Endothelial cell of umbilical vein (primary cell): ENCODE measurements at regions not wholly inside any gene's neighbourhood (a gene's known extent, or its start where the extent isn't known, plus 50 kb on each side); places are given as distances from the start of the nearest gene placed in this dataset.

ENCODE experiments used
- BruUV-seq: library from RNA; stranded (reverse); fragments of 400-500 nt; replicated peaks from 2 replicates; lab custom pipeline; 2021; lab: Mats Ljungman, UMichigan
- CTCF ChIA-PET: fragments of 300-600, 350-600 bp; sonication (Branson Sonifier 250); formaldehyde crosslinking; loops from one replicate; lab custom pipeline; 2021; ENCODE audit warnings: antibody characterized with exemption, inconsistent platforms; lab: Charles Lee
- POLR2A ChIA-PET: fragments of 300-600, 350-600 bp; sonication (Branson Sonifier 250); formaldehyde crosslinking; loops from one replicate; lab custom pipeline; 2021; ENCODE audit warnings: antibody characterized with exemption, inconsistent platforms; lab: Charles Lee
- DNase-seq: peaks from one replicate; pipeline ENCODE4 v3.0.0-alpha.2; 2011; ENCODE audit warnings: low read depth, low spot score
- FAIRE-seq: peaks from 2 replicates; lab custom pipeline; 2011; peaks lifted over from hg19 to GRCh38; lab: Jason Lieb, UNC
- H2AFZ ChIP-seq: 2 replicates; pipeline ENCODE4 v1.6.0; 2012; ENCODE audit warnings: low read depth, low read length, control low read depth, inconsistent platforms
- H3K27ac ChIP-seq: 2 replicates; pipeline ENCODE4 v1.5.1; 2011; ENCODE audit warnings: low read depth, mild to moderate bottlenecking, control low read depth, low read length, moderate library complexity; ENCODE audit not compliant: insufficient read depth
- H3K27me3 ChIP-seq, 2 experiments: 2 replicates each; pipeline versions ENCODE4 v1.6.0 to v1.6.1; 2011; ENCODE audit warnings: low read length in 2 of 2, mixed read lengths in 1 of 2; ENCODE audit not compliant: control insufficient read depth in 2 of 2, insufficient read depth in 2 of 2
- H3K36me3 ChIP-seq, 2 experiments: 2 replicates in 1 of 2; 3 replicates in 1 of 2; pipeline ENCODE4 v1.5.1; 2011; ENCODE audit warnings: low read length in 2 of 2, mild to moderate bottlenecking in 1 of 2, moderate library complexity in 1 of 2; ENCODE audit not compliant: control insufficient read depth in 2 of 2, insufficient read depth in 2 of 2; ENCODE audit errors: extremely low read depth in 1 of 2
- H3K4me1 ChIP-seq: 3 replicates; pipeline ENCODE4 v1.5.1; 2011; ENCODE audit warnings: mild to moderate bottlenecking, low read length; ENCODE audit not compliant: control insufficient read depth, insufficient read depth; ENCODE audit errors: extremely low read depth
- H3K4me2 ChIP-seq: 2 replicates; pipeline ENCODE4 v1.6.1; 2011; ENCODE audit warnings: low read length, control low read depth, mixed read lengths; ENCODE audit not compliant: insufficient read depth
- H3K4me3 ChIP-seq, 3 experiments: fragments of 200-600 bp in 1 of 3; sonication (generic), shearing (Covaris generic) in 1 of 3; replicated peaks in 1 of 3; 2 replicates each; pipeline ENCODE4 v1.5.1; 2011 to 2016; ENCODE audit warnings: control low read depth in 3 of 3, low read length in 3 of 3, mild to moderate bottlenecking in 2 of 3, inconsistent platforms in 1 of 3, low read depth in 1 of 3, moderate library complexity in 1 of 3; ENCODE audit not compliant: insufficient read depth in 1 of 3
- H3K79me2 ChIP-seq: 2 replicates; pipeline ENCODE4 v1.6.0; 2012; ENCODE audit warnings: low read length, inconsistent platforms; ENCODE audit not compliant: control insufficient read depth, insufficient read depth
- H3K9ac ChIP-seq: replicated peaks from 2 replicates; pipeline ENCODE3; 2011; ENCODE audit warnings: low read length, control low read depth; ENCODE audit not compliant: insufficient read depth; ENCODE audit errors: extremely low read depth
- H3K9me1 ChIP-seq: replicated peaks from 3 replicates; pipeline ENCODE4 v1.6.0; 2011; ENCODE audit warnings: mild to moderate bottlenecking, low read length; ENCODE audit not compliant: control insufficient read depth, insufficient read depth; ENCODE audit errors: extremely low read depth
- H3K9me3 ChIP-seq: replicated peaks from 2 replicates; pipeline ENCODE4 v1.5.1; 2012; ENCODE audit warnings: low read length, inconsistent platforms; ENCODE audit not compliant: control insufficient read depth, insufficient read depth
- H4K20me1 ChIP-seq: replicated peaks from 2 replicates; pipeline ENCODE3; 2011; ENCODE audit warnings: mild to moderate bottlenecking, low read length; ENCODE audit not compliant: control insufficient read depth, insufficient read depth; ENCODE audit errors: extremely low read depth
- EZH2 ChIP-seq: IDR thresholded peaks from 2 replicates; pipeline ENCODE4 v1.6.1; 2012; ENCODE audit warnings: borderline replicate concordance, low read depth, mild to moderate bottlenecking, moderate library complexity, low read length, inconsistent platforms; ENCODE audit not compliant: severe bottlenecking
- FOS ChIP-seq: IDR thresholded peaks from 2 replicates; pipeline ENCODE4 v1.6.1; 2011; ENCODE audit warnings: mild to moderate bottlenecking, low read length, moderate library complexity, borderline replicate concordance; ENCODE audit not compliant: insufficient read depth
- GATA2 ChIP-seq: IDR thresholded peaks from 2 replicates; pipeline ENCODE4 v1.7.0; 2011; ENCODE audit warnings: low read depth, mild to moderate bottlenecking, moderate library complexity, mixed read lengths, low read length; ENCODE audit not compliant: insufficient read length, insufficient read depth
- JUN ChIP-seq: IDR thresholded peaks from 2 replicates; pipeline ENCODE4 v1.6.1; 2011; ENCODE audit warnings: borderline replicate concordance, low read depth; ENCODE audit not compliant: insufficient read length, insufficient read depth
- MYC ChIP-seq: IDR thresholded peaks from one replicate; pipeline ENCODE4 v1.6.1; 2011; ENCODE audit warnings: mild to moderate bottlenecking, low read depth, low read length
- POLR2A ChIP-seq: IDR thresholded peaks from 2 replicates; pipeline ENCODE4 v1.6.1; 2012; ENCODE audit warnings: low read depth, mild to moderate bottlenecking, control low read depth, low read length
- POLR2AphosphoS5 ChIP-seq: IDR thresholded peaks from 2 replicates; pipeline ENCODE4 v1.6.1; 2012; ENCODE audit warnings: low read depth, mild to moderate bottlenecking, control low read depth, low read length, moderate library complexity; ENCODE audit not compliant: insufficient read depth
- dilution Hi-C: fragments of 300-500 bp; cut with MboI; formaldehyde crosslinking; loops from one replicate; pipeline ENCODE4 v1.15.0; 2019; ENCODE audit warnings: low sequenced_read_pairs; ENCODE audit not compliant: extremely low pct_ligation_motif_present
- intact Hi-C: fragments of 100-400 bp; cut with micrococcal nuclease; formaldehyde crosslinking; loops from one replicate; pipeline ENCODE4 v1.10.0; 2022
- TF ChIP-seq, protein P1 (sequence below), 2 donors: IDR thresholded peaks; 1 replicate in 1 of 2; 2 replicates in 1 of 2; pipeline ENCODE4 v1.5.1; 2011; ENCODE audit warnings: low read length in 2 of 2, mild to moderate bottlenecking in 2 of 2, moderate library complexity in 2 of 2, control low read depth in 1 of 2, inconsistent platforms in 1 of 2, low read depth in 1 of 2; ENCODE audit not compliant: insufficient read depth in 1 of 2; ENCODE audit errors: extremely low read depth in 1 of 2
- TF ChIP-seq, protein P2 (sequence below): IDR thresholded peaks from 2 replicates; pipeline ENCODE4 v1.6.1; 2011; ENCODE audit not compliant: insufficient read depth, insufficient read length

DNA sequence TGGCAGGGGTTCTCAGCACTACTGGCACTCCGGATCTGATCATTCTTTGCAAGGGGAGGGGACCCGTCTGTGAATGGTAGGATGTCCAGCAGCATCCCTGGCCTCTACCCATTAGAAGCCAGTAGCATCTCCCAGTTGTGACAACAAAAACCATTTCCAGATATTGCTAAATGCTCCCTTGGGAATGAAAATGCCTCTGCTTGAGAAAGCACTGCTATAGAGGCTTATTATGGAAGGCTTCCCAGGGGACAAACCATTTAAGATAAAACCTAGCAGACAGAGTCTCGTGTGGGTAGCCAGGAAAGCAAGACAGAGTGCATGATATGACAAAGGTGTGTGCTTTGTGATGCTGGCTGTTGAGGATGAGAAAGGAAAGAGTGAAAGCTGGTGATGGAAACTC lies 273.7 kb downstream of the TMX3 start:
- ChIA-PET POLR2A (no interaction called here), CTCF (no interaction called here)
- no peak for DNase-seq
- Histone ChIP-seq H3K4me3 (no peak overlapping the region), H3K9me3 (no peaks in the 10 kb centered on the region), H3K4me2 (no peak overlapping the region), H3K27ac (no peak overlapping the region), H4K20me1 (no peaks in the 10 kb centered on the region), H3K9ac (no peak overlapping the region), H3K36me3 (no peaks in the 10 kb centered on the region), H3K4me1 (no peaks in the 10 kb centered on the region), H3K9me1 (no peaks in the 10 kb centered on the region), H3K27me3 (no peaks in the 10 kb centered on the region), H3K79me2 (no peaks in the 10 kb centered on the region), H2AFZ (no peak overlapping the region)
- TF ChIP-seq JUN = no peak
- BruUV-seq = no TSS peak
- FAIRE-seq = no peak
- dilution Hi-C loops = no loop called here
- intact Hi-C loops = no loop called here

DNA sequence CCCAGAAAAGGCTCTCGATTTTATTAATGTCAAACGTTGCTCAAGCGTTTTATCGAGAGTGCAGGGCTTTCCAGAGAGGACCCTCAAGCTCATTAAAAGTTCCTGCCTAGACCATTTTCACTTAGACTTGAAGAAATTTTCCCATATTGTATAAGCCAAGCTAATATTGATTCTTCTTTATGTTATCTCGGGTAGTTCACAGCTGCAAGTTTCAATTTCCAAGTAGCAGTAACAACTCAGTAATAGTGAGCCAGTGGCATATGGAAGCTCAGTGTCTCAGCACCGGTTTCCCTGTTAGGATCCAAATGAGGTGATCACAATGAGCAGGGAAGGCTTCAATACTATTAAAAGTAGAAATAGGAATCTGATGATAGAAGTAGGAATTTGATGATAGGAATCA lies 274.5 kb downstream of the TMX3 start:
- Histone ChIP-seq H3K9me1 (no peaks in the 10 kb centered on the region), H3K4me1 (no peaks in the 10 kb centered on the region), H3K79me2 (no peaks in the 10 kb centered on the region), H3K4me3 (no peak overlapping the region), H3K36me3 (no peaks in the 10 kb centered on the region), H3K4me2 (no peak overlapping the region), H3K9ac (no peak overlapping the region), H4K20me1 (no peaks in the 10 kb centered on the region), H3K9me3 (no peaks in the 10 kb centered on the region), H2AFZ (no peak overlapping the region), H3K27ac (no peak overlapping the region), H3K27me3 (no peaks in the 10 kb centered on the region)
- POLR2A ChIA-PET = no interaction called here
- CTCF ChIA-PET = no interaction called here
- no peak for TF ChIP-seq MYC
- no peak for TF ChIP-seq FOS
- TF ChIP-seq, protein P1, sequence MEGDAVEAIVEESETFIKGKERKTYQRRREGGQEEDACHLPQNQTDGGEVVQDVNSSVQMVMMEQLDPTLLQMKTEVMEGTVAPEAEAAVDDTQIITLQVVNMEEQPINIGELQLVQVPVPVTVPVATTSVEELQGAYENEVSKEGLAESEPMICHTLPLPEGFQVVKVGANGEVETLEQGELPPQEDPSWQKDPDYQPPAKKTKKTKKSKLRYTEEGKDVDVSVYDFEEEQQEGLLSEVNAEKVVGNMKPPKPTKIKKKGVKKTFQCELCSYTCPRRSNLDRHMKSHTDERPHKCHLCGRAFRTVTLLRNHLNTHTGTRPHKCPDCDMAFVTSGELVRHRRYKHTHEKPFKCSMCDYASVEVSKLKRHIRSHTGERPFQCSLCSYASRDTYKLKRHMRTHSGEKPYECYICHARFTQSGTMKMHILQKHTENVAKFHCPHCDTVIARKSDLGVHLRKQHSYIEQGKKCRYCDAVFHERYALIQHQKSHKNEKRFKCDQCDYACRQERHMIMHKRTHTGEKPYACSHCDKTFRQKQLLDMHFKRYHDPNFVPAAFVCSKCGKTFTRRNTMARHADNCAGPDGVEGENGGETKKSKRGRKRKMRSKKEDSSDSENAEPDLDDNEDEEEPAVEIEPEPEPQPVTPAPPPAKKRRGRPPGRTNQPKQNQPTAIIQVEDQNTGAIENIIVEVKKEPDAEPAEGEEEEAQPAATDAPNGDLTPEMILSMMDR (IDR thresholded peaks at IDR 0.05; ENCODE audit: extremely low read depth in 1 of 2, insufficient read depth in 1 of 2, low read depth in 1 of 2, low read length in 2 of 2) = no peak
- no peak for TF ChIP-seq POLR2A
- no peak for TF ChIP-seq JUN
- no peak for TF ChIP-seq GATA2
- TF ChIP-seq EZH2 = no peak
- no peak for TF ChIP-seq POLR2AphosphoS5
- TF ChIP-seq, protein P2, sequence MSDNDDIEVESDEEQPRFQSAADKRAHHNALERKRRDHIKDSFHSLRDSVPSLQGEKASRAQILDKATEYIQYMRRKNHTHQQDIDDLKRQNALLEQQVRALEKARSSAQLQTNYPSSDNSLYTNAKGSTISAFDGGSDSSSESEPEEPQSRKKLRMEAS = no peak
- no TSS peak for BruUV-seq
- no peak for FAIRE-seq
- intact Hi-C loops (no loop called here), dilution Hi-C loops (no loop called here)
- no peak for DNase-seq
